Right lobe of liver (tissue), 6 donors: ENCODE measurements at regions not wholly inside any gene's neighbourhood (a gene's known extent, or its start where the extent isn't known, plus 50 kb on each side); places are given as distances from the start of the nearest gene placed in this dataset.

ENCODE experiments used
- ATAC-seq, 4 donors: fragments of 200-7000 bp; cut with Tn5 transposase; one replicate each; pipeline ENCODE4 v1.9.1; 2020; ENCODE audit warnings: mild to moderate bottlenecking in 4 of 4, moderate library complexity in 4 of 4
- DNase-seq, 3 donors: peaks; one replicate each; pipeline ENCODE4 v3.0.0-alpha.2; 2020
- H3K27ac ChIP-seq, 3 donors: fragments of 200-600 bp; one replicate each; pipeline ENCODE4 v1.8.0; 2022
- H3K27me3 ChIP-seq, 2 donors: fragments of 200-600 bp; one replicate each; pipeline ENCODE4 v1.8.0; 2022
- H3K36me3 ChIP-seq, 4 donors: fragments of 200-600 bp; sonication (generic) in 1 of 4; one replicate each; pipeline versions ENCODE4 v1.5.1 to v1.8.0; 2017 to 2022; ENCODE audit warnings: control low read depth in 1 of 4
- H3K4me1 ChIP-seq, 4 donors: fragments of 200-600 bp; sonication (generic) in 1 of 4; one replicate each; pipeline versions ENCODE4 v1.5.1 to v1.8.0; 2017 to 2022; ENCODE audit warnings: control low read depth in 1 of 4
- H3K4me3 ChIP-seq, 3 donors: fragments of 200-600 bp; one replicate each; pipeline ENCODE4 v1.8.0; 2022
- H3K9me3 ChIP-seq, 4 donors: fragments of 200-600 bp; sonication (generic) in 1 of 4; one replicate each; pipeline versions ENCODE4 v1.5.1 to v1.8.0; 2017 to 2022; ENCODE audit warnings: control low read depth in 1 of 4
- POLR2A ChIP-seq: fragments of 450-650 bp; IDR thresholded peaks from one replicate; pipeline ENCODE4 v1.6.1; 2017; ENCODE audit warnings: antibody characterized with exemption, mild to moderate bottlenecking
- WGBS: methylation state at CpG from one replicate; pipeline ENCODE4 v1.1.6; 2018; ENCODE audit warnings: low coverage, low lambda C conversion rate; ENCODE audit not compliant: insufficient coverage; ENCODE audit errors: missing lambda C conversion rate; 5-methylcytosine and 5-hydroxymethylcytosine counted together
- intact Hi-C, 2 donors: fragments of 100-400 bp; cut with DNase I; formaldehyde crosslinking; loops; one replicate each; pipeline versions ENCODE4 v1.11.2 to v1.14.1; 2022
- TF ChIP-seq, protein P1 (sequence below), 4 donors: fragments of 200-600 bp in 3 of 4; fragments of 450-650 bp in 1 of 4; IDR thresholded peaks; one replicate each; pipeline versions ENCODE4 v1.5.1 to v1.8.0; 2016 to 2022; ENCODE audit warnings: antibody characterized with exemption in 4 of 4, mild to moderate bottlenecking in 2 of 4
- donor health status: DM: no; HTN: yes; CAD: no.
- donor health status: DM: no; HTN: no; CAD: no.
- donor health status: DM: no; HTN: no; CAD: no.
- donor health status: DM: no; HTN: yes; CAD: no.
- donor health status: DM: no; HTN: yes; CAD: no.

DNA sequence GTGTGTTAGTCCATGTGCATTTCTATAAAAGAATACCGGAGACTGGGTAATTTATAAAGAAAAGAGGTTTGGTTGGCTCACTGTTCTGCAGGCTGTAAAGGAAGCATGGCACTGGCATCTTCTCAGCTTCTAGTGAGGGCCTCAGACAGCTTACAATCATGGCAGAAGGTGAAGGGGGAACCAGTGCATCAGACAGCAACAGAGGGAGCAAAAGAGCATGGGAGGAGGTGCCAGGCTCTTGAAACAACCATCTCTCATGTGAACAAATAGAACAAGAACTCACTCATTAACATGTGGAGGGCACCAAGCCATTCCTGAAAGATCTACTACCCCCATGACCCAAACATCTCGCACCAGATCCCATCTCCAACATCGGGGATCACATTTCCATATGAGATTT lies 89.2 kb upstream of the IL33 start:
- intact Hi-C loops = no loop called here
- Histone ChIP-seq H3K27ac (no peak overlapping the region), H3K27me3 (no peaks in the 10 kb centered on the region), H3K9me3 (no peaks in the 10 kb centered on the region), H3K4me3 (no peak overlapping the region), H3K36me3 (no peaks in the 10 kb centered on the region), H3K4me1 (no peaks in the 10 kb centered on the region)
- TF ChIP-seq, protein P1, sequence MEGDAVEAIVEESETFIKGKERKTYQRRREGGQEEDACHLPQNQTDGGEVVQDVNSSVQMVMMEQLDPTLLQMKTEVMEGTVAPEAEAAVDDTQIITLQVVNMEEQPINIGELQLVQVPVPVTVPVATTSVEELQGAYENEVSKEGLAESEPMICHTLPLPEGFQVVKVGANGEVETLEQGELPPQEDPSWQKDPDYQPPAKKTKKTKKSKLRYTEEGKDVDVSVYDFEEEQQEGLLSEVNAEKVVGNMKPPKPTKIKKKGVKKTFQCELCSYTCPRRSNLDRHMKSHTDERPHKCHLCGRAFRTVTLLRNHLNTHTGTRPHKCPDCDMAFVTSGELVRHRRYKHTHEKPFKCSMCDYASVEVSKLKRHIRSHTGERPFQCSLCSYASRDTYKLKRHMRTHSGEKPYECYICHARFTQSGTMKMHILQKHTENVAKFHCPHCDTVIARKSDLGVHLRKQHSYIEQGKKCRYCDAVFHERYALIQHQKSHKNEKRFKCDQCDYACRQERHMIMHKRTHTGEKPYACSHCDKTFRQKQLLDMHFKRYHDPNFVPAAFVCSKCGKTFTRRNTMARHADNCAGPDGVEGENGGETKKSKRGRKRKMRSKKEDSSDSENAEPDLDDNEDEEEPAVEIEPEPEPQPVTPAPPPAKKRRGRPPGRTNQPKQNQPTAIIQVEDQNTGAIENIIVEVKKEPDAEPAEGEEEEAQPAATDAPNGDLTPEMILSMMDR (IDR thresholded peaks at IDR 0.05) = no peak
- no peak for TF ChIP-seq POLR2A
- WGBS = 92% methylated on average over 2 of the region's 3 CpGs
- ATAC-seq (no peak), DNase-seq (no peak)

DNA sequence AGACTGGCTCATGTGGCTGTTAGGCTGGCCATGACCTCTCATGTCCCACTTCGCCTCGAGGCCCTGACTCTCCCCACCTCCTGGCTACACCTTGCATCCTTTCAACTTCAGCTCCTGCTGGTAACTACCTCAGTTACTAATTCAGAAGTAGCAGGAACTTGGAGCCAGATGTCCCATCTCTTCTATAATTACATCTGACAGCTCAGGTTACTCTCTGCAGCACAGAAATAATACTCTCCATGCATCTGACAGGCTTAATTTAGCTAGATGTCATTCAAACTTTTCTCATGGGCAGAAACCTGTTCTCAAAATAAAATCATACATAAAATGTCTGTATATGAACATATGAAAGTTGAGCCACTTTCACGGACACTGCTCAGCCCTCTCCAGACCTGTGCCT lies 92.2 kb upstream of the IL33 start:
- WGBS = 57% methylated on average over 3 of the region's 3 CpGs

DNA sequence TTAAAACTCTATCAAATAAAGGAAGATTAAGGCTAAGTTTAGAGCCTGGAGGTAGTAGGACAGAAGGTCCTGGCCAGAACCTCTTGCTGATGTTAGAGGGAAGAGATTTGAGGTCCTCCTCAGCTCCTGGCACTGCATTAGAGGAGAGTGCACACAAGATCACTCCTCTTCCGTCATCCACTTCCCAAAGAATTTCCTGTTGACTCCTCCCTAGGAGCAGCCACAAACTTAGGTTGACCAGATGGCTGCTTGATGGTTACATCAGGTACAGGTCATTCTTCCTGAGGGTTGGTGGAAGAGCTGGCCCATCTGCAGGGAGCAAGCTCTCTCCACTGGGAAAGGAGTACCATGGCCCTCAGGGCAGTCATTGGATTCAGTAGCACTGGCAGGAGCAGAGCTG lies 93.9 kb upstream of the IL33 start:
- no peak overlapping the region for H3K4me3 ChIP-seq
- TF ChIP-seq, protein P1 (IDR thresholded peaks at IDR 0.05) = no peak
- TF ChIP-seq POLR2A = no peak
- no peaks in the 10 kb centered on the region for H3K36me3 ChIP-seq
- intact Hi-C loops = no loop called here
- no peaks in the 10 kb centered on the region for H3K27me3 ChIP-seq
- no peak overlapping the region for H3K27ac ChIP-seq
- H3K9me3 ChIP-seq = no peaks in the 10 kb centered on the region
- ATAC-seq = peak in 1 of 4 donors; percentile 49
- DNase-seq = no peak
- no peaks in the 10 kb centered on the region for H3K4me1 ChIP-seq
- WGBS = 50% methylated on average over 1 of the region's 1 CpG

More for the DNA sequence above, 92.2 kb upstream of the IL33 start:
- no peak for TF ChIP-seq POLR2A
- TF ChIP-seq, protein P1 (IDR thresholded peaks at IDR 0.05) = no peak
- Histone ChIP-seq H3K4me3 (no peak overlapping the region), H3K36me3 (no peaks in the 10 kb centered on the region), H3K9me3 (no peaks in the 10 kb centered on the region), H3K27me3 (no peaks in the 10 kb centered on the region), H3K4me1 (no peaks in the 10 kb centered on the region), H3K27ac (no peak overlapping the region)
- intact Hi-C loops = no loop called here
- ATAC-seq (no peak), DNase-seq (no peak)

DNA sequence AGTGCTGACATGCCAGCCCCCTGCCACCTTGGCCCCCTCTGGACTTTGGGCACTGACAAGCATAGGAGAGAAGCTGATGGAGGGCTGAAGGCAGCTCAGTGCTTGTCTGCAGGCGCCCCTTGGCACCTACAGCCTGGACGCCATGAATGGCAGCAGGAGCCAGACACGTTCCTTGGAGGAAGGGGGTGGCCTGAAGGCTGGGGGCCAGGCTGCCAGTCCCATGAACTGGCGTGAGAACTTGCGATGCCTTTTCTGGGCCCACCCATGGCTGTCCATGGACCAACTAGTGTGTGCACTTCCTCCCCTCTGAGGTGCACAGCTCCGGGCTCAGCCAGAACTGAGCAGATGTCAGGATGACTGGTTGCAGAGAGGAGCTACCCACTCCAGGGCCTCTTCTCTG lies 99.0 kb upstream of the RANBP6 start:
- TF ChIP-seq, protein P1 (IDR thresholded peaks at IDR 0.05) = no peak
- no peak for TF ChIP-seq POLR2A
- intact Hi-C loops = no loop called here
- H3K9me3 ChIP-seq = no peaks in the 10 kb centered on the region
- no peaks in the 10 kb centered on the region for H3K27me3 ChIP-seq
- no peak overlapping the region for H3K4me3 ChIP-seq
- DNase-seq (no peak), ATAC-seq (no peak)
- no peak overlapping the region for H3K27ac ChIP-seq
- no CpG with 5 or more reads among the region's 6 CpGs for WGBS
- no peaks in the 10 kb centered on the region for H3K4me1 ChIP-seq
- no peaks in the 10 kb centered on the region for H3K36me3 ChIP-seq

DNA sequence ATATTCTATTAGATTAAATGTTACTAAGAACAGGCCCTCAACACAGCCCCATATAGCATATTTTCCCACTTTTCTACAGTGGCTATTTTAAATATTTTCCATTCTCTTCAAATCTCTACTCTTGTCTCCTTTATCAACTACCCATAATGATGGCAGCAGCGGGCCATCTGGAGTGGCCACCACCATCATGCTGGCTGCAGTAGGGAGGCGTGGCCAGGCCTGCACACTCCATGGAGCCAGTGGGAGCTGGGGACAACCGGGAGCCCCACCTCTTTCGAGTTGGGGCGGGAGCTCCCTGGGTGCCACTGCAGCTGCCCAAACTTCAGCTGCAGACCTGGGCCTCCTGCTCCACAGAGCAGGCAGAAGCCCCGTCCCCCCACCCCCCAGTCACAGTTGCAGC lies 98.4 kb upstream of the RANBP6 start:
- no peaks in the 10 kb centered on the region for H3K4me1 ChIP-seq
- no peaks in the 10 kb centered on the region for H3K9me3 ChIP-seq
- intact Hi-C loops = no loop called here
- ATAC-seq (no peak), DNase-seq (no peak)
- no peak overlapping the region for H3K4me3 ChIP-seq
- no peaks in the 10 kb centered on the region for H3K27me3 ChIP-seq
- no peaks in the 10 kb centered on the region for H3K36me3 ChIP-seq
- TF ChIP-seq, protein P1 (IDR thresholded peaks at IDR 0.05) = no peak
- no peak for TF ChIP-seq POLR2A
- H3K27ac ChIP-seq = no peak overlapping the region
- WGBS = 62% methylated on average over 5 of the region's 6 CpGs
